Adrenal gland (tissue), 9 donors: ENCODE measurements at regions not wholly inside any gene's neighbourhood (a gene's known extent, or its start where the extent isn't known, plus 50 kb on each side); places are given as distances from the start of the nearest gene placed in this dataset.
A peak's percentile ranks its signal among the peaks of the same experiment; 100 is the strongest.

Source experiments
- DNase-seq, 7 donors: peaks; one replicate each; pipeline ENCODE4 v3.0.0-alpha.2; 2019 to 2020
- H3K27ac ChIP-seq, 5 donors: fragments of 200-600 bp; sonication (generic) in 4 of 5; 1 replicate in 3 of 5; 2 replicates in 2 of 5; pipeline versions ENCODE4 v1.5.1 to v1.8.0; 2016 to 2020; ENCODE audit warnings: mild to moderate bottlenecking in 1 of 5
- H3K27me3 ChIP-seq: fragments of 200-600 bp; 2 replicates; pipeline ENCODE4 v1.8.0; 2021
- H3K36me3 ChIP-seq, 2 donors: fragments of 200-600 bp; replicated peaks in 1 of 2; 1 replicate in 1 of 2; 2 replicates in 1 of 2; pipeline versions ENCODE4 v1.5.1 to v1.8.0; 2018 to 2022
- H3K4me1 ChIP-seq, 2 donors: fragments of 200-600 bp; replicated peaks in 1 of 2; 1 replicate in 1 of 2; 2 replicates in 1 of 2; pipeline versions ENCODE4 v1.5.1 to v1.8.0; 2018 to 2021
- H3K4me3 ChIP-seq, 4 donors: fragments of 200-600 bp; sonication (generic) in 3 of 4; one replicate each; pipeline ENCODE4 v1.5.1; 2016 to 2018
- H3K9me3 ChIP-seq, 3 donors: fragments of 200-600 bp; sonication (generic) in 1 of 3; replicated peaks in 1 of 3; 1 replicate in 2 of 3; 2 replicates in 1 of 3; pipeline versions ENCODE4 v1.5.1 to v1.8.0; 2016 to 2021
- CTCF ChIP-seq, 6 experiments: fragments of 450-650 bp in 4 of 6; fragments of 200-600 bp in 2 of 6; sonication (generic) in 1 of 6; IDR thresholded peaks; 1 replicate in 5 of 6; 2 replicates in 1 of 6; pipeline versions ENCODE4 v1.5.1 to v1.8.0; 2016 to 2021; ENCODE audit warnings: antibody characterized with exemption in 6 of 6, mild to moderate bottlenecking in 2 of 6, moderate library complexity in 1 of 6
- POLR2A ChIP-seq, 2 donors: fragments of 450-650 bp; IDR thresholded peaks; one replicate each; pipeline ENCODE4 v1.6.1; 2017; ENCODE audit warnings: antibody characterized with exemption in 2 of 2, mild to moderate bottlenecking in 2 of 2, moderate library complexity in 1 of 2
- WGBS, 4 donors: extraction: QIAGEN DNeasy Blood & Tissue Kit in 2 of 4; methylation state at CpG; one replicate each; pipeline versions ENCODE4 v1.1.5 to v1.1.7; 2013 to 2017; 5-methylcytosine and 5-hydroxymethylcytosine counted together
- intact Hi-C, 2 donors: fragments of 100-400 bp; cut with DNase I; formaldehyde crosslinking; loops; one replicate each; pipeline versions ENCODE4 v1.14.1 to v1.15.0; 2022 to 2023
- donor health status: healthy with polysubstance abuse.
- donor health status: Bipolar disorder and iron deficiency.
- donor health status: DM: yes; HTN: yes; CAD: no.
- donor health status: DM: no; HTN: no; CAD: no.
- donor health status: DM: no; HTN: no; CAD: no.

DNA sequence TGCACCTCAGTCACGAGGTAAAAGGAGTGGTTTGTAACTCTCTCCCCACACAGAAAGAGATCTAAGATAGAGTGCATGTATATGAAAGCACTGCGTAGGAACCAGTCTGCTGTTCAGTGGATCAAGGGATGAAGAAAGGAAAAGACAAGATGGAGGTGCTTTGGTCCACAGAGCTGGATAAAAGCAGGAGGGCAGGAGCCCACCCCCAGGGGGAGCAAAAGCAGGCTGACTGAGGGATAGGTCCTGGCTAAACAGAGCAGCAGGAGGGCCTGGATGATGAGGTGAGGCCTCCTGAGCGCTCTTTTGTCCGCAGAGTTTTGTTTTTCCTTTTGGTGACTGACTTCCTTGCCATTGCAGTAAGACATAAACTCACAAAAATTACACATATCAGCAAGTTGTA, 293.5 kb upstream of the C9orf72 start:
- WGBS, 4 donors: 83 to 90% (median 88%) methylated on average over 4 of the region's 4 CpGs
- H3K9me3 ChIP-seq: no peaks in the 10 kb centered on the region
- TF ChIP-seq CTCF (IDR thresholded peaks at IDR 0.05) (no peak), POLR2A (IDR thresholded peaks at IDR 0.05) (no peak)
- no peaks in the 10 kb centered on the region for H3K4me1 ChIP-seq
- H3K4me3 ChIP-seq: no peak overlapping the region
- no peak overlapping the region for H3K27ac ChIP-seq
- H3K27me3 ChIP-seq: no peaks in the 10 kb centered on the region
- intact Hi-C loops: no loop called here
- no peak for DNase-seq
- H3K36me3 ChIP-seq: no peaks in the 10 kb centered on the region

- DNase-seq: peak in 5 of 7 donors; percentile 14 to 45 (median 38)
- intact Hi-C loops: no loop called here
- WGBS, 4 donors: 52 to 66% (median 56%) methylated on average over 5 of the region's 5 CpGs
- Histone ChIP-seq H3K4me1 (no peaks in the 10 kb centered on the region), H3K27me3 (no peaks in the 10 kb centered on the region), H3K36me3 (no peaks in the 10 kb centered on the region), H3K9me3 (no peaks in the 10 kb centered on the region), H3K4me3 (no peak overlapping the region), H3K27ac (no peak overlapping the region)
- TF ChIP-seq POLR2A (IDR thresholded peaks at IDR 0.05): no peak
- TF ChIP-seq CTCF (IDR thresholded peaks at IDR 0.05): no peak
Observed at GRCh38 chr9:27870404-27870803, 297.1 kb upstream of the C9orf72 start.

DNA sequence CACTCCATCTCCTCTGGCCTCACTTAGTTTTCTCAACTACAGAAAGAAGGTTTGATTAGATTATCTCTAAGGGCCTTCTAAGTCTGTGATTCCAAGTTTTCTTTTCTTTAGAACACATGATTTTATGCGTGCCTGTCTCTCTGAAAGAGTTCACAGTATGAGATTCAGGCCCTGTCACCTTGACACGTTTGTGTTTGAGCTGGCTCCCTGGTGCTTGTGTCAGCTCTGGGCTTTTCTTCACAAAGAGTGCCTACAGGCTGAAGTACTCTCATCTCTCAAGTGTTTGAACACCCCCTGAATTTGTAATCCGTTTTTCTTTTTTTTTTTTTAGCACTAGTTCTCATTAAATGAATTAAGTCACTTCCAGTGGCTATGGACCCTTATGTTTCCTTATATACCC, 306.9 kb upstream of the C9orf72 start:
- Histone ChIP-seq H3K4me3 (no peak overlapping the region), H3K36me3 (no peaks in the 10 kb centered on the region), H3K27me3 (no peaks in the 10 kb centered on the region), H3K27ac (no peak overlapping the region), H3K9me3 (peaks cover 0 to 5% (median 0%) of the 10 kb centered on the region in 3 donors), H3K4me1 (no peaks in the 10 kb centered on the region)
- intact Hi-C loops: no loop called here
- TF ChIP-seq CTCF (IDR thresholded peaks at IDR 0.05): no peak
- DNase-seq: no peak
- 33 to 41% (median 35%) methylated on average over 3 of the region's 3 CpGs for WGBS, 4 donors

DNA sequence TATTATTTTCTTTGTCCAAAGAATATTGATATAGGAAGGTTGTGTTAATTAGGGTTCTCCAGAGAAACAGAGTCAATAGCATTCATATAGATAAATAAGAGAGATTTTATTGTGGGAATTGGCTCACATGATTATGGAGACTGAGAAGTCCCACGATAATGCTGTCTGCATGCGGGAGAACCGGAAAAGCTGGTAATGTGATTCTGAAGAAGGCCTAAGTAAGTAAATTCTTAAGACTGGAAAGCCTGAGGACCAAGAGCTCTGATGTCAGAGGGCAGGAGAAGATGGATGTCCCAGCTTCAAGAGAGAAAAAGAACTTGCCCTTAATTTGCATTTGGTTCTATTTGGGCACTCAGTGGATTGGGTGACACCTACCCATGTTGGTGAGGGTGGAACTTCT, 307.4 kb upstream of the C9orf72 start:
- 62 to 84% (median 75%) methylated on average over 3 of the region's 3 CpGs for WGBS, 4 donors
- TF ChIP-seq POLR2A (IDR thresholded peaks at IDR 0.05) (no peak), CTCF (IDR thresholded peaks at IDR 0.05) (no peak)
- no peak for DNase-seq
- no peaks in the 10 kb centered on the region for H3K27me3 ChIP-seq
- H3K36me3 ChIP-seq: no peaks in the 10 kb centered on the region
- no peak overlapping the region for H3K4me3 ChIP-seq
- no peak overlapping the region for H3K27ac ChIP-seq
- intact Hi-C loops: no loop called here
- no peaks in the 10 kb centered on the region for H3K4me1 ChIP-seq
- peaks cover 0 to 5% (median 0%) of the 10 kb centered on the region in 3 donors for H3K9me3 ChIP-seq
